Ectodermal cell (in vitro differentiated cells): ENCODE measurements at regions not wholly inside any gene's neighbourhood (a gene's known extent, or its start where the extent isn't known, plus 50 kb on each side); places are given as distances from the start of the nearest gene placed in this dataset.

Experiments
- H3K27ac ChIP-seq: 2 replicates; pipeline ENCODE4 v1.7.0; 2013; ENCODE audit warnings: mild to moderate bottlenecking, low read depth, low read length; ENCODE audit not compliant: insufficient read depth, poor library complexity, severe bottlenecking
- H3K27me3 ChIP-seq: 2 replicates; pipeline ENCODE4 v1.7.0; 2013; ENCODE audit warnings: mild to moderate bottlenecking, low read length; ENCODE audit not compliant: insufficient read depth, control insufficient read depth, poor library complexity, severe bottlenecking
- H3K36me3 ChIP-seq: one replicate; pipeline ENCODE4 v1.7.0; 2013; ENCODE audit warnings: low read length; ENCODE audit not compliant: control insufficient read depth, insufficient read depth
- H3K4me1 ChIP-seq: one replicate; pipeline ENCODE4 v1.7.0; 2013; ENCODE audit warnings: low read length; ENCODE audit not compliant: control insufficient read depth, insufficient read depth
- H3K4me3 ChIP-seq: 2 replicates; pipeline ENCODE4 v1.7.0; 2013; ENCODE audit warnings: low read depth, low read length, control low read depth; ENCODE audit not compliant: insufficient read depth
- H3K9me3 ChIP-seq: 2 replicates; pipeline ENCODE4 v1.7.0; 2013; ENCODE audit warnings: mild to moderate bottlenecking, low read length, moderate library complexity; ENCODE audit not compliant: control insufficient read depth
- WGBS, 2 experiments: methylation state at CpG; one replicate each; pipeline ENCODE4 v1.1.7; 2013; ENCODE audit warnings: missing lambda C conversion rate in 2 of 2; 5-methylcytosine and 5-hydroxymethylcytosine counted together

DNA sequence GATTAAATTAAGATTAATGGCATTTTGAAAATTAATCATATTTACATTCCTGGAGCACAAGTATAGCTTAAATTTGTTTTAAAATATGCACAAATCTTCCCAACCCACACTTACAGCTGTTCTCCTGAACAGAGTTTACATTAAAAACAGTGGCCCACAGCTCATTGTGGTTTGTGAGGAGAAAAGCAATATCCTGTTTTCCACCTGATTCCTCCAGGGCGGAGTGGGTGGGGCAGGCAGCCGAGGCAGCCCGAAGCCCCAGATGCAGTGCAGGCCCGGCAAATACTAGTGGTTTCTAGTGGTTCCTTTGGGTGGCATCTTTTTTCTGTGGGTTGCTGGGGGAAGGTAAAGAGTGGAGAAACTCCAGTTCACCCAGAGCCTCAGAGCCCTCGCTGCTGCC, 280.8 kb downstream of the ARHGAP12 start:
- H3K36me3 ChIP-seq: no peaks in the 10 kb centered on the region
- WGBS, 2 experiments: 90 to 94% methylated on average over 5 of the region's 5 CpGs
- H3K9me3 ChIP-seq: no peaks in the 10 kb centered on the region
- H3K4me1 ChIP-seq: no peaks in the 10 kb centered on the region
- no peak overlapping the region for H3K27ac ChIP-seq
- H3K27me3 ChIP-seq: no peaks in the 10 kb centered on the region
- H3K4me3 ChIP-seq: no peak overlapping the region

- Histone ChIP-seq H3K4me3 (no peak overlapping the region), H3K27ac (no peak overlapping the region), H3K36me3 (no peaks in the 10 kb centered on the region), H3K4me1 (no peaks in the 10 kb centered on the region), H3K9me3 (no peaks in the 10 kb centered on the region), H3K27me3 (no peaks in the 10 kb centered on the region)
- 93 to 96% methylated on average over 4 of the region's 4 CpGs for WGBS, 2 experiments
Measured at GRCh38 chr10:31646519-31646918, 282.1 kb downstream of the ARHGAP12 start.

DNA sequence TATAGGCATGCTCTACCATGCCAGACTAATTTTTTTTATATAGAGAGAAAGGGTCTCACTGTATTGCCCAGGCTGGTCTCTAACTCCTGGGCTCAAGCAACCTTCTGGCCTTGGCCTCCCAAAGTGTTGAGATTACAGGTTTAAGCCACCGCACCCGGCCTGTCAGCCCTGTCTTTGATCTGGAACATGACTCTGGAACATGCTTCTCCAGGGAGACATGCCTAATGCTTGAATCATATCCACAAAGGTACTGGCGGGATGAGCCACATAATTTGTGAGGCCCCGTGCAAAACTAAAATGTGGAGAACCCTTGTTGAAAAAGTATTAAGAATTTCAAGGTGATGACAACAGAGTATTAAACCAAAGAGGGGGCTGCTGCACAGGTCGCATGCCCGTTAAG, 282.8 kb downstream of the ARHGAP12 start:
- H3K9me3 ChIP-seq: no peaks in the 10 kb centered on the region
- no peak overlapping the region for H3K27ac ChIP-seq
- no peak overlapping the region for H3K4me3 ChIP-seq
- no peaks in the 10 kb centered on the region for H3K27me3 ChIP-seq
- H3K4me1 ChIP-seq: no peaks in the 10 kb centered on the region
- no peaks in the 10 kb centered on the region for H3K36me3 ChIP-seq
- 94 to 96% methylated on average over 6 of the region's 6 CpGs for WGBS, 2 experiments

GRCh38 chr10:31644931-31645633, 283.5 kb downstream of the ARHGAP12 start:
- H3K27ac ChIP-seq: no peak overlapping the region

GRCh38 chr10:31642281-31642680, 286.4 kb downstream of the ARHGAP12 start:
- WGBS, 2 experiments: 93 to 98% methylated on average over 1 of the region's 1 CpG

More at GRCh38 chr10:31644931-31645633, 283.5 kb downstream of the ARHGAP12 start:
- no peaks in the 10 kb centered on the region for H3K9me3 ChIP-seq
- no peak overlapping the region for H3K4me3 ChIP-seq
- no peaks in the 10 kb centered on the region for H3K36me3 ChIP-seq
- 91 to 96% methylated on average over 4 of the region's 4 CpGs for WGBS, 2 experiments
- no peaks in the 10 kb centered on the region for H3K27me3 ChIP-seq
- no peaks in the 10 kb centered on the region for H3K4me1 ChIP-seq

DNA sequence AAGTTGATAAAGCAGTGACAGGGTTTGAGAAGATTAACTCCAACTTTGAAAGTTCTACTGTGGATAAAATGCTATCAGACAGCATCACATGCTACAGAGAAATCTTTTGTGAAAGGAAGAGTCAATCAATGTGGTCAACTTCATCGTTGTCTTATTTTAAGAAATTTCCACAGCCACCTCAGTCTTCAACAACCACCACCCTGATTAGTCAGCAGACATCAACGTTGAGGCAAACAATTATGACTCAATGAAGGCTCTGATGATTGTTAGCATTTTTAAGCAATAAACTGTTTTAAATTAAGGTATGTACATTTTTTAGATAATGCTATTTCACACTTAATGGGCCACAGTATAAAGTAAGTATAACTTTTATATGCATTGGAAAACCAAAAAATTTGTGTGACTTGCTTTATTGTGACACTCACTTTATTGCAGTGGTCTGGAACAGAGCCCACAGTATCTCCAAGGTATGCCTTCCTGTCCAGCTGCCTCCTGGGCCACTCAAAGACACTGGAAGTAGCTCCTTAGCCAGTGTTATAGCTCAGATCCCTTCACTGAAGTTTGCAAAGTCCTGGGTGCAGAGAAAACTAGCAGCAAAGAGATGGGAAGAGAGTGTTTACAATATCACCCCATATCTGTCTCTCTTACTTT, 293.1 kb downstream of the ARHGAP12 start:
- 92 to 100% methylated on average over 1 to 2 of the region's 2 CpGs for WGBS, 2 experiments
- no peaks in the 10 kb centered on the region for H3K4me1 ChIP-seq
- H3K4me3 ChIP-seq: no peak overlapping the region
- H3K27me3 ChIP-seq: no peaks in the 10 kb centered on the region
- no peaks in the 10 kb centered on the region for H3K36me3 ChIP-seq
- H3K27ac ChIP-seq: no peak overlapping the region
- H3K9me3 ChIP-seq: no peaks in the 10 kb centered on the region

More at GRCh38 chr10:31642281-31642680, 286.4 kb downstream of the ARHGAP12 start:
- H3K36me3 ChIP-seq: no peaks in the 10 kb centered on the region
- no peak overlapping the region for H3K27ac ChIP-seq
- H3K9me3 ChIP-seq: no peaks in the 10 kb centered on the region
- H3K27me3 ChIP-seq: no peaks in the 10 kb centered on the region
- no peak overlapping the region for H3K4me3 ChIP-seq
- no peaks in the 10 kb centered on the region for H3K4me1 ChIP-seq

DNA sequence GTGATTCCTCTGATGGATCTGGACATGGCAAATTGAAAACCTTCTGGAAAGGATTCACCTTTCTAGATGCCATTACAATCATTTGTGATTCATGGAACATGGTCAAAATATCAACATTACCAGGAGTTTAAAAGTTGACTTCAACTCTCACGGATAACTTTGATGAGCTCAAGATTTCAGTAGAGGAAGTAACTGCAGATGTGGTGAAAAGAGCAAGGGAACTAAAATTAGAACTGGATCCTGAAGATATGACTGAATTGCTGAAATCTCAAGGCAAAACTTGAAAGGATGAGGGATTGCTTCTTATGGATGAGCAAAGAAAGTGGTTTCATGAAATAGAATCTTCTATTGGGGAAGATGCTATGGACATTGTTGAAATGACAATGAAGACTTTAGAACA, 293.6 kb downstream of the ARHGAP12 start:
- H3K27me3 ChIP-seq: no peaks in the 10 kb centered on the region
- WGBS, 2 experiments: 90 to 100% methylated on average over 1 of the region's 1 CpG
- no peaks in the 10 kb centered on the region for H3K36me3 ChIP-seq
- no peak overlapping the region for H3K27ac ChIP-seq
- H3K9me3 ChIP-seq: no peaks in the 10 kb centered on the region
- H3K4me3 ChIP-seq: no peak overlapping the region
- no peaks in the 10 kb centered on the region for H3K4me1 ChIP-seq

GRCh38 chr10:31630861-31631567, 297.6 kb downstream of the ARHGAP12 start:
- Histone ChIP-seq H3K4me3 (no peak overlapping the region), H3K4me1 (no peaks in the 10 kb centered on the region), H3K36me3 (no peaks in the 10 kb centered on the region), H3K27ac (no peak overlapping the region), H3K27me3 (no peaks in the 10 kb centered on the region), H3K9me3 (no peaks in the 10 kb centered on the region)
- WGBS, 2 experiments: 92 to 94% methylated on average over 4 of the region's 4 CpGs

- H3K27ac ChIP-seq: no peak overlapping the region
- H3K9me3 ChIP-seq: no peaks in the 10 kb centered on the region
- H3K36me3 ChIP-seq: no peaks in the 10 kb centered on the region
- no peaks in the 10 kb centered on the region for H3K27me3 ChIP-seq
- no peaks in the 10 kb centered on the region for H3K4me1 ChIP-seq
- no peak overlapping the region for H3K4me3 ChIP-seq
- WGBS, 2 experiments: 93 to 99% methylated on average over 3 to 4 of the region's 4 CpGs
Measured at GRCh38 chr10:31625566-31625965, 303.1 kb downstream of the ARHGAP12 start.

- Histone ChIP-seq H3K27me3 (no peaks in the 10 kb centered on the region), H3K4me1 (no peaks in the 10 kb centered on the region), H3K4me3 (no peak overlapping the region), H3K36me3 (no peaks in the 10 kb centered on the region), H3K9me3 (no peaks in the 10 kb centered on the region), H3K27ac (no peak overlapping the region)
Measured at GRCh38 chr10:31624611-31625010, 304.0 kb downstream of the ARHGAP12 start.
